ACC112 (cell line): ENCODE measurements at regions not wholly inside any gene's neighbourhood (a gene's known extent, or its start where the extent isn't known, plus 50 kb on each side); places are given as distances from the start of the nearest gene placed in this dataset.

Experiments
- H2AFZ ChIP-seq: fragments of 200-600 bp; sonication (generic); one replicate; pipeline ENCODE4 v1.6.0; 2017; ENCODE audit warnings: antibody characterized with exemption, low read length; ENCODE audit not compliant: unreplicated experiment
- H3K27ac ChIP-seq: fragments of 200-600 bp; sonication (generic); 2 replicates; pipeline ENCODE4 v1.5.1; 2014; ENCODE audit warnings: low read depth, mild to moderate bottlenecking, antibody characterized with exemption, low read length, moderate library complexity
- H3K27me3 ChIP-seq: fragments of 200-600 bp; sonication (generic); 2 replicates; pipeline ENCODE4 v1.6.1; 2014; ENCODE audit warnings: mild to moderate bottlenecking, antibody characterized with exemption, low read length, moderate library complexity, mixed read lengths; ENCODE audit not compliant: insufficient read depth
- H3K36me3 ChIP-seq: fragments of 200-600 bp; sonication (generic); 2 replicates; pipeline ENCODE4 v1.6.1; 2016; ENCODE audit warnings: mild to moderate bottlenecking, antibody characterized with exemption, low read length, moderate library complexity, mixed read lengths; ENCODE audit not compliant: insufficient read depth
- H3K4me1 ChIP-seq: fragments of 200-600 bp; sonication (generic); one replicate; pipeline ENCODE4 v1.6.1; 2016; ENCODE audit warnings: low read length, mixed read lengths; ENCODE audit not compliant: insufficient read depth, unreplicated experiment, control insufficient read depth
- H3K4me3 ChIP-seq: fragments of 200-600 bp; sonication (generic); 2 replicates; pipeline ENCODE4 v1.5.1; 2014; ENCODE audit warnings: mild to moderate bottlenecking, low read depth, low read length
- H3K79me2 ChIP-seq: fragments of 200-600 bp; sonication (generic); one replicate; pipeline ENCODE4 v1.6.0; 2016; ENCODE audit warnings: low read length; ENCODE audit not compliant: control insufficient read depth, unreplicated experiment, insufficient read depth

GRCh38 chr7:46850563-46851330 lies 731.2 kb downstream of the TNS3 start:
- Histone ChIP-seq H2AFZ (no peak overlapping the region), H3K79me2 (no peaks in the 10 kb centered on the region), H3K4me1 (peaks cover 4% of the 10 kb centered on the region), H3K4me3 (no peak overlapping the region), H3K36me3 (no peaks in the 10 kb centered on the region), H3K27ac (no peak overlapping the region), H3K27me3 (no peaks in the 10 kb centered on the region)

GRCh38 chr7:46848944-46849343 lies 733.0 kb downstream of the TNS3 start:
- H3K4me1 ChIP-seq: no peaks in the 10 kb centered on the region
- H3K79me2 ChIP-seq: no peaks in the 10 kb centered on the region
- no peak overlapping the region for H3K27ac ChIP-seq
- H3K4me3 ChIP-seq: no peak overlapping the region
- no peaks in the 10 kb centered on the region for H3K27me3 ChIP-seq
- H2AFZ ChIP-seq: no peak overlapping the region
- no peaks in the 10 kb centered on the region for H3K36me3 ChIP-seq

DNA sequence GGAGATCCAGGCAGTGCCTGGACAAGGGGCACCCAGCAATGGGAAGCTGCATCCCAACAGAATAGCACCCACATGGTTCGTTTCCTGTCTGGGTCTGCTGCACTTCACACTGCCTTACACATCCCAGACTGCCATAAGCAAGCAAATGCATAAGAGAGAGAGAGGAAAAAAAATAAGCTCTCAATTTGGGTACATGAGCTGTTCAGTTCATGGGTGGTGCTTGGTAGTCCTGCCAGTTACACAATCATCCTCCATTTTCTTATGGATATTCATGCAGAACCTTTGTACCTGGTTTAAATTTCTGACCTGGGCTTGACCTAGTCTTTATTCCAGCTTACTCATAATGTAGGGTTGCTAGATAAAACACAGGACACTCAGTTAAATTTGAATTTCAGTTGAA lies 733.6 kb downstream of the TNS3 start:
- Histone ChIP-seq H2AFZ (no peak overlapping the region), H3K79me2 (no peaks in the 10 kb centered on the region), H3K27me3 (no peaks in the 10 kb centered on the region), H3K27ac (no peak overlapping the region), H3K36me3 (no peaks in the 10 kb centered on the region), H3K4me3 (no peak overlapping the region), H3K4me1 (no peaks in the 10 kb centered on the region)

GRCh38 chr7:46847126-46847525 lies 734.8 kb downstream of the TNS3 start:
- H3K27ac ChIP-seq: no peak overlapping the region
- no peaks in the 10 kb centered on the region for H3K36me3 ChIP-seq
- no peak overlapping the region for H3K4me3 ChIP-seq
- no peaks in the 10 kb centered on the region for H3K27me3 ChIP-seq
- H3K4me1 ChIP-seq: no peaks in the 10 kb centered on the region
- no peaks in the 10 kb centered on the region for H3K79me2 ChIP-seq
- H2AFZ ChIP-seq: no peak overlapping the region

- no peaks in the 10 kb centered on the region for H3K4me1 ChIP-seq
- no peak overlapping the region for H3K27ac ChIP-seq
- H3K27me3 ChIP-seq: no peaks in the 10 kb centered on the region
- no peaks in the 10 kb centered on the region for H3K79me2 ChIP-seq
- no peaks in the 10 kb centered on the region for H3K36me3 ChIP-seq
- H2AFZ ChIP-seq: no peak overlapping the region
- no peak overlapping the region for H3K4me3 ChIP-seq
These were observed 737.4 kb downstream of the TNS3 start for GRCh38 chr7:46844486-46844885.

DNA sequence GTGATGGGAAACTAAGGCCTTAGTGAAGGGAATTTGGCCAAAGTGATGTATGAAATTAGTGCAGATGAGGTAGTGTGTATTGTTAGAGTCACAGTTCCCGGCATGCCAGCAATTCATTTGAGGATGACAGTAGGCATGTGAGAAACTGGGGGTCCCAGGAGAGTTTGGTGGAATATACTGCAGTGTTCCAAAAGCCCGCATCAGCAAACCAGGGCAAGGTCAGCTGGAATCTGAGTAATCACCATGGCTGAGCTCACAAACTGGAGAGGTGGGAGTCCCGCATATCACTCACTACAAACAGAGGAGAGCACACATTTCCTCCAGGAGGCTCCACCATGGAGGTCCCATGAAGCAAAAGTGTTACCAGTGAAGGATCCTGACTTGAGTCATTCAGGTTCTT lies 740.7 kb downstream of the TNS3 start:
- Histone ChIP-seq H2AFZ (no peak overlapping the region), H3K27ac (no peak overlapping the region), H3K79me2 (no peaks in the 10 kb centered on the region), H3K36me3 (no peaks in the 10 kb centered on the region), H3K4me1 (no peaks in the 10 kb centered on the region), H3K4me3 (no peak overlapping the region), H3K27me3 (no peaks in the 10 kb centered on the region)

GRCh38 chr7:46839651-46840050 lies 742.3 kb downstream of the TNS3 start:
- Histone ChIP-seq H2AFZ (no peak overlapping the region), H3K27ac (no peak overlapping the region), H3K4me1 (no peaks in the 10 kb centered on the region), H3K36me3 (no peaks in the 10 kb centered on the region), H3K4me3 (no peak overlapping the region), H3K27me3 (no peaks in the 10 kb centered on the region), H3K79me2 (no peaks in the 10 kb centered on the region)

- Histone ChIP-seq H3K79me2 (no peaks in the 10 kb centered on the region), H3K4me3 (no peak overlapping the region), H3K27ac (no peak overlapping the region), H3K4me1 (no peaks in the 10 kb centered on the region), H3K36me3 (no peaks in the 10 kb centered on the region), H2AFZ (no peak overlapping the region), H3K27me3 (no peaks in the 10 kb centered on the region)
These were observed 743.4 kb downstream of the TNS3 start for GRCh38 chr7:46838463-46838862.

GRCh38 chr7:46835556-46835955 lies 746.4 kb downstream of the TNS3 start:
- Histone ChIP-seq H2AFZ (no peak overlapping the region), H3K36me3 (no peaks in the 10 kb centered on the region), H3K79me2 (no peaks in the 10 kb centered on the region), H3K4me3 (no peak overlapping the region), H3K27ac (no peak overlapping the region), H3K27me3 (no peaks in the 10 kb centered on the region), H3K4me1 (no peaks in the 10 kb centered on the region)

DNA sequence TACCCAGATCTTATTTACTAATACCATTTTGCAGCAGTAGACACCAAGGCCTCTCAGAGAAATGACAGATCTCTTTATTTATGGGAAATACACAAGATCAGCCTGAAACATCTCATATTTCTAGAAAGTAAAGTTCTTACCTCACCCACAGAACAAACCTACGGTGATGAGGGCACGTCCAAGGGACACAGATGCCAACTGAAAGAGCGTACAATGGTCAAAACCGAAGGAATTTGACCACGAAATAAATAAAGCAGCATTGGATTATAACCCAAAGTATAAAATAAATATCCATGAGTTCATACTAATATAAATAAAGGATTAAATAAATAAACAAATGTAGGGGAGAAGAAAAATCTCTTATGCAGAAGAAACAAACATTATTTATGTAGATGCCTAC lies 747.0 kb downstream of the TNS3 start:
- Histone ChIP-seq H3K4me1 (no peaks in the 10 kb centered on the region), H3K4me3 (no peak overlapping the region), H3K36me3 (no peaks in the 10 kb centered on the region), H3K27me3 (no peaks in the 10 kb centered on the region), H3K27ac (no peak overlapping the region), H2AFZ (no peak overlapping the region), H3K79me2 (no peaks in the 10 kb centered on the region)

DNA sequence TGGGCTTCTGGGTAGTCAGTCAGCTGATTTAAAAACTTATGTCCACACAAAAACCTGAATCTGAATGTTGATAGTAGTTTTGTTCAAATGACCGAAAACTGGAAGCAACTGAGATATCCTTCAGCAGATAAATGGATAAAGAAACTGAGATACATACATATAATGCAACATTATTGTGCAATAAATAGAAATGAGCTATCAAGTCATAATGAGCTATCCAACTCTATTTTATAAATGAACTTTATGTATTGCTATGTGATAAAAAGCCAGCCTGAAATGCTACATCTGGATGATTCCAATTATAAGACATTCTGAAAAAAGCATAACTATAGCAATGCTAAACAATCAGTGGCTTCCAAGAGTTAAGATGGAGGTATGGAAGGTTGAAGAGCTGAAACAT lies 748.7 kb downstream of the TNS3 start:
- Histone ChIP-seq H3K27ac (no peak overlapping the region), H3K27me3 (no peaks in the 10 kb centered on the region), H3K79me2 (no peaks in the 10 kb centered on the region), H3K36me3 (no peaks in the 10 kb centered on the region), H3K4me3 (no peak overlapping the region), H3K4me1 (no peaks in the 10 kb centered on the region), H2AFZ (no peak overlapping the region)
